ENCODE measurements at regions not wholly inside any gene's neighbourhood (a gene's known extent, or its start where the extent isn't known, plus 50 kb on each side); places are given as distances from the start of the nearest gene placed in this dataset.
"Not testable (repeated sequence)": the region's sequence is repeated elsewhere in the genome, so short reads cannot be mapped to it uniquely, and the experiment has no call there.

DNA sequence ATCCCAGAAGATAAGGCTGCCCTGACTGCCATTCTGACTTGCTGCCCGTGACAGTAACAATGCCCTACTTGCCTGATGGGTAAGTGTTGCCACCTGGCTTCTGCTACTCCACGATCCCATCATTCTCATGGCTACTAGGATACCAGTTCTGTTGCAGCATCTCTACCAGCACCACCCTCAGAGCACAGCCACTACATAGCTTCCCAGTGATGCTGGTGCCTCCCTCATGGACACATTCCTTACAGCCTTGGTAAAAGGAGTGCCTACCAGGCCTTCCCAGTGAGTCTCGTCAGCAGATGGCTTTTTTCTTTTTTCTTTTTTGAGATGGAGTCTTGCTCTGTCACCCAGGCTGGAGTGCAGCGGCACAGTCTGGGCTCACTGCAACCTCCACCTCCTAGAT is 84.4 kb upstream of the CMKLR1 start:
- no peak for DNase-seq

DNA sequence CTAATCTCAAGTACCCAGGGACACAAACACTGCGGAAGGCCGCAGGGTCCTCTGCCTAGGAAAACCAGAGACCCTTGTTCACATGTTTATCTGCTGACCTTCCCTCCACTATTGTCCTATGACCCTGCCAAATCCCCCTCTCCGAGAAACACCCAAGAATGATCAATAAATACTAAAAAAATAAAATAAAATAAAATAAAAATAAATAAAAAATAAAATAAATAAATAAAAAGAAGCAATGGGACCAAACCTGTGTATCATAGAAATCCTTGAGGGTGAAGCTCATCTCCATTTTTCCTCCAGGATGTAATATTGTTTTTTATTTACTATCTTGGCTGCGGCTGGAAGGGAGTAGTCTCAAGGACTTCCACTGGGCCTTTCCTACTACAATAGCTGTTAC is 82.0 kb upstream of the CMKLR1 start:
- not testable (repeated sequence) for DNase-seq

- DNase-seq, result not testable (repeated sequence)
Observed at GRCh38 chr12:108420421-108420820, 81.3 kb upstream of the CMKLR1 start.

DNA sequence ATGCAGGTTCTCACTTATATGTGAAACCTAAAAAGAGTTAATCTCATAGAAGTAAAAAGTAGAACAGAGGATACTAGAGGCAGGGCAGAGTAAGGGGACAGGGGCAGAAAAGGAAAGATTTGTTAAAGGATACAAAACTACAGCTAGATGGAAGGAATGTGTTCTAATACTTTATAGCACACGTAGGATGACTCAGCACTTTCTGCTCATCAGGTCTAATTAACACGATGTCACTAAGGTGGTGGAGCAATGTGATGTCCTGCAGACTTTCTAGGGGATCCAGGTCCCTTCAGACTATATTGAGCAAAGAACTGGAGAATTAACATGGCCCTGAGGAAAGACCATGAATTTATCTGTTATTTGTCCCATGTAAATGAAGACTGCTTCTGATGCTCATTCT is 80.8 kb upstream of the CMKLR1 start:
- no peak for DNase-seq

DNA sequence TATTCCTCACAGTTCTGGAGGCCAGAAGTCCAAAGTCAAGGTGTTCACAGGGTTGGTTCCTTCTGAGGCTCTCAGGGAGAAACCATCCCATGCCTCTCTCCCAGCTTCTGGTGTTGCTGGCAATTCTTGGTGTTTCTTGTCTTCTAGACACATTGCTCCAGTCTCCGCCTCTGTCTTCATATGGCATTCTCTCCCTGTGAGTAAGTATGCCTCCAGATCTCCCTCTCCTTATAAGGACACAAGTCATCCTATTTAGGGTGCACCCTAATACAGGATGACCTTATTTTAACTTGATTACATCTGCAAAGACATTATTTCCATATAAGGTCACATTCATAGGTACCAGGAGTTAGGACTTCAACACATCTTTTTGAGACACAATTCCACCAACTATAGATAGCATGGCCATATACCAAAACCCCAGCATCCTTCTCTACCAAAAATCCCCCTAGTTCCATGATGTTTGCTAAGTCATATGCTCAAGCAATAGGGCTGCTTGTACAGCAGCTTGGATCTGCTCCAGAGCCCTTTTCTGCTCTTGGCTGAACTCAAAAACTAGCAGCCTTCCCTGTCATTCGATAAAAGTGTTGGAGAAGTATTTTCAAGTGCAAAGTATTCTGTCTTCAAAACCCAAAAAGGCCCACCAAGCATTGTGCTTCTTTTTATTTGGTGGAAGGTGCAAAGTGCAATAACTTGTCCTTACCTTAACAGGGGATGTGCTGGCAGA is 79.2 kb upstream of the CMKLR1 start:
- DNase-seq, result no peak

DNA sequence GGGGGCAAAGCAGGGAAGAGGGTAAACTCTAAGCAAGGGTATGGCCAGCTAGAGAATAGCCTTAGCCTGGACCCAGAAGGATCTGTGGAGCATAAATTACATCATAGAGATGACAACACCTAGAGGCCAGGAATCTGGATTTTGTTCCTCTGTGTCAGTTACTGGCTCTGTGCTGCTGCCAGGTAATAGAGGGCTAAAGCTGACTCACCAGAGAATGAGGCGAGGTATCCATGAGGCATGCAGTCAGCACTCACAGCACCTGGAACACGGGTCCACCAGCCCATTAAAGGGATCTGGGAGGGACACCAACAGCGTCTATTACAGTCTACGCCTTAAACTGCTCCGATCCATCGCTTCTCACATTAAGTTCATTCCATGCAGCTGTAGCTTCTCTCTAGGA is 74.9 kb upstream of the CMKLR1 start:
- DNase-seq, result no peak

GRCh38 chr12:108410689-108411088 is 71.6 kb upstream of the CMKLR1 start:
- no peak for DNase-seq

DNA sequence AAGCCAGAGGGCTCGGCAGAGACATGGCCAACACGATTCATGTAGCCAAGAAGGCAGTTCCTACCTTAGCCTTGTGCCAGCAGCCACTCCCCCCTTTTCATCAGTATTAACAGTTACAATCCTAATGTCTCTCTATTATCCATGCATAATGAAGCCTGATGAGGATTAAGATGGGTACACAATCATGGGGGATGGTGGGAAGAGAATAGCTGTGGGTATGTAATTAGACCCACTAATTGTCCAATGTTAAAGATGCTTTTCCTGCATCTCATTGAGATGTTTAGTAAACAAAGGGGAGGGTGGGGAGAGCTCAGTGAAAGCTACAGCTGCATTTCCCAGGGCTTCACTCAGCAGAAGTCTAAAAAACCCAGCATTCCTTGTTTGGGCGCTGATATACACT is 70.4 kb upstream of the CMKLR1 start:
- no peak for DNase-seq

DNA sequence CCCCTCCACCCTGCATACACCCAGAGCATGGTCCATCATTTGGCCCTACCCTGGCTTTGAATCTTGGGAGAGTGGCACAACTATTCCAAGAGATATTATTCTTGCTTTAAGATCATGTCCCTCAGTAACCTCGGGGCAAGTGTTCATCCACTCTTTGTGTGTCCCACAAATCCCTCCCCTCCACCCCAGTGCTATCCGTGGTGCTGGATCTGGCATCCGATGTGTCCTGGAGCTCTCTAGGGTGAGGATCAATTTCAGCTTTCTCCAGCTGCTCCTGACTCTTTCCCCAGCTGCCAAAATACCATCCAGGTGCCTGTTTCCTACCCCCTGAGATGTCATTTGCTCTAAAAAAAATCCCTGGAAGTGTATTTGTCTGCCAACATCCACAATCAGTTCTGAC is 64.8 kb upstream of the CMKLR1 start:
- no peak for DNase-seq

DNA sequence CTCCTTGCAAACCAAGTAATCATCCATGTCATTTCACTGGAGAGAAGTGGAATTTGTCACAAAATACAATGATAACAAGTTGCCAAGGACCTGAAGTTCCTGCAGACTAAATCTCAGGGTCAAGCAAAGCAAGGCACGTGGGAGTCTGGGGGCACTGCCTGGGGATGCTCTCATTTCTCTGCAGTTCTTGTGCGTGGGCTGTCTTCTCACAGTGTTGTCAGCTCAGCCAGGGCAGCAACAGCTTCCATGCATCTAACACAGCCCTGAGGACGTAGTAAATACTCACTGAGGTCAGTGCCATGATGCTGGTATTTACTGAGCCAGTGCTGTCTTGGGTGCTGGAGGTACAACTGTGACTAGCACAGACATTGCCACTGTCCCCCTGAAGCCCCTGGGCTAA is 62.9 kb upstream of the CMKLR1 start:
- no peak for DNase-seq

GRCh38 chr12:108400900-108401480 is 61.9 kb upstream of the CMKLR1 start:
- no peak for DNase-seq

- DNase-seq, result no peak
Observed at GRCh38 chr12:108400481-108400880, 61.4 kb upstream of the CMKLR1 start.

DNA sequence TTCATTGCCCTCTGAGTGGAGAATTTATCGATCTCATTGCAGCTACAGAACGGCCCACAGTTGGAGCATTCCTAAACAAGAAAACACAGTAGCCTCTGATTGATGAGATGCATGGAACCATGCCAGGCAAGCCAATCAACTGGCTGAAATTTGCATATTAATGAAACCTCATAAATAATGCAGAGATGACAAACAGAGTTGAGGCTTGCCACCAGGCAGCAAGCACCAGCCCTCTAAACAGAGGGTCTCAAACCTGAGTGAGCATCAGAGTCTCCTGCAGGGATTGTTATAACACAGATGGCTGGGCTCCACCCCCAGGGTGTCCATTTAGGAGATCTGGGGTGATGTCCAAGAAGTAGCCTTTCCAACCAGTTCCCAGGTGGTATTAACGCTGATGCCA is 60.9 kb upstream of the CMKLR1 start:
- no peak for DNase-seq

- no peak for DNase-seq
Observed at GRCh38 chr12:108399514-108399913, 60.4 kb upstream of the CMKLR1 start.

GRCh38 chr12:108394196-108394595 is 55.1 kb upstream of the CMKLR1 start:
- no peak for DNase-seq

GRCh38 chr12:108392284-108392683 is 53.2 kb upstream of the CMKLR1 start:
- DNase-seq, result no peak

DNA sequence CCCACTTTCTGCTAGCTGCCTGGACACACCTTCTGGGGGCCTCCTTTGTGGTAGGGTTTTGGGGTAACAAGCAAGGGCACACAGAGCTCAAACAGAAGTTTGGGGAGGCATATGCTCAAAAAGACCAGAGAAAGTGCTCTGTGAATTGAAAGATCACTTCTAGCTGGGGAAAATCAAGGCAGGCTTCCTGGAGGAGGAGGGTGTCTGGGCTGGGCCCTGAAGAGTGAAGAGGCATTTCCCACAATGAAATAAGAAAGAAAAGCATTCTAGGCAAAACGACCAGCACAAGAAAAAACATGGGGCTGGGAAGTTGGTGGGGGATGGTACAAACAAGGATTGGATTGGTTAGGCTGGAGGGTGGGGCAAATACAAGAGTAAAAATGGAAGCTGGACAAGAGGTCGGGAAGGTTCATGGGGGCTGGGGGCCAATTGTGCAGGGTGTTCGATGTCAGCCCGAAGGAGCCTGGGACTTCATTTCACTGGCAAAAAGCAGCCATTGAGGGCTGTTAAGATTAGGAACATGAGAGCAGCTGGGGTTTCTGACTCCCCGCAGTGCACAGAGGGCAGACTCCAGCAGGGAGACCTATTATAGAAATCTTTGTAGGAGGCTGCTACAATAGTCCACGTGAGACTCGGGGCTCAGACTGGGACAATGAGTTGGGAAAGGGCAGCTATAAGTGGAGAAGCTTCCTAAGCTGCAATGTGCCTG is 51.5 kb upstream of the CMKLR1 start:
- DNase-seq, result no peak

- DNase-seq, result no peak
Observed at GRCh38 chr12:108389544-108389943, 50.4 kb upstream of the CMKLR1 start.

All from NCI-H748 treated with DMSO at 0.1 percent for 48 hours (cell line).